GM19035 (cell line): ENCODE measurements at regions not wholly inside any gene's neighbourhood (a gene's known extent, or its start where the extent isn't known, plus 50 kb on each side); places are given as distances from the start of the nearest gene placed in this dataset.
A peak's percentile ranks its signal among the peaks of the same experiment; 100 is the strongest.
"Not testable (repeated sequence)": the region's sequence is repeated elsewhere in the genome, so short reads cannot be mapped to it uniquely, and the experiment has no call there.

Source experiments
- ATAC-seq: cut with Tn5 transposase; IDR thresholded peaks from one replicate; pipeline ENCODE4 v1.9.1; 2021; ENCODE audit not compliant: unreplicated experiment

GRCh38 chrX:13188731-13189309, 131.0 kb downstream of the ATXN3L start:
- no peak for ATAC-seq

DNA sequence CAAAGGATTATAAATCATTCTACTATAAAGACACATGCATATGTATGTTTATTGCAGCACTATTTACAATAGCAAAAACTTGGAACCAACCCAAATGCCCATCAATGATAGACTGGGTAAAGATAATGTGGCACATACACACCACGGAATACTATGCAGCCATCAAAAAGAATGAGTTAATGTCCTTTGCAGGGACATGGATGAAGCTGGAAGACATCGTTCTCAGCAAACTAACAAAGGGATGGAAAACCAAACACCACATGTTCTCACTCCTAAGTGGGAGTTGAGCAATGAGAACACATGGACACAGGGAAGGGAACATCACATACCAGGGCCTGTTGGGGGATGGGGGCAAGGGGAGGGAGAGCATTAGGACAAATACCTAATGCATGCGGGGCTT, 133.2 kb downstream of the ATXN3L start:
- ATAC-seq, result not testable (repeated sequence)

DNA sequence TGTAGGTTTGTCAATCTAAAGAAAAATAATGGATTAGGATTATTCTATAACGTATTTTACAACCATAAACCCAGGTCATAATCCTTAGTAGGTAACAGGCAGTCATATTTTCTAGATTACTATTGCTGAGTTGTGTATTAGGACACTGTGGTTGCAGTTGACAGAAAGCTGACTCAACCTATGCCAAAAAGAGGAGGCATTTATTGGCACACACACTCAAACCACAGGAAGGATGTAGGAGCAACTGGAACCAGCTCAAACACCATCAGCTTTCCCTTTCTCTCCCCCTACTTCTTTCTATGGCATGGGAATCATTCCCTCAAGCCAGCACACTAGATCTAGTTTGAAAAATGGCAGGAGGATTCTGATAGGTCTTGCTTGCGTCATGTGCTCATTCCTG, 136.4 kb upstream of the FAM9C start:
- ATAC-seq, result no peak

DNA sequence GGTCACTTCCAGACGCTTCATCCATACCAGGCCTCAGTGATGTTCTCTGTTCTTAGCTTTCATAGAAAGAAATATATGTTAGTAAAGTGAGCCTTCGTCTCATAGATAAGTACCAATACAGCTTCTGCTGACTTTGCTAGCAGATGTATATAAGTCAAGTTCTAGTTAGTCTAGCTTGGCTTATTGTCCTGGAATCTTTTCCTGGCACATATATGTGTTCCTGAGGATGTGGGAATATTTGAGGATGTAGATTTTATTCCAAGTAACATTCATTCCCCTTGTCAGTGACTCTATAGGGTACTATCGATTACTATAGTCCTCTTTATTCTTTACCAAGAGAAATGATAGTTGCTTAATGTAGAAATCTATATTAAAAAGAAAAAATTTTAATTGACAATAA, 135.2 kb upstream of the FAM9C start:
- no peak for ATAC-seq

- ATAC-seq, result no peak
Observed at GRCh38 chrX:13179100-13179499, 134.7 kb upstream of the FAM9C start.

GRCh38 chrX:13177921-13178566, 133.6 kb upstream of the FAM9C start:
- no peak for ATAC-seq

DNA sequence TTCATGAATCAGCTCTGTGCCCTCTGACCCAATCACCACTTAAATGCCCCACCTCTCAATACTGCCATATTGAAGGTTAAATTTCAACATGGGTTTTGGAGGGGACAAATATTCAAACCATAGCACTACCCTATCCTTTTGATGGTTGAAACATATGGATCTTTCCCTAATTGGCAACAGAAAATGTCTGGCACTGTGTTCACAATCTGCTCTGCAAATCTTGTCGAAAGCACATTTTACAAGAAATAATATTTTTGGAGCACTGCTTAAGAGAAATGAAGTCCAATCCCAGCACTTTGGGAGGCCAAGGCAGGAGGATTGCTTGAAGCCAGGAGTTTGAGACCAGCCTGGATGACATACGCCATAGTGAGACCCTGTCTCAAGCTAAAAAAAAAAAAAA, 130.6 kb upstream of the FAM9C start:
- no peak for ATAC-seq

DNA sequence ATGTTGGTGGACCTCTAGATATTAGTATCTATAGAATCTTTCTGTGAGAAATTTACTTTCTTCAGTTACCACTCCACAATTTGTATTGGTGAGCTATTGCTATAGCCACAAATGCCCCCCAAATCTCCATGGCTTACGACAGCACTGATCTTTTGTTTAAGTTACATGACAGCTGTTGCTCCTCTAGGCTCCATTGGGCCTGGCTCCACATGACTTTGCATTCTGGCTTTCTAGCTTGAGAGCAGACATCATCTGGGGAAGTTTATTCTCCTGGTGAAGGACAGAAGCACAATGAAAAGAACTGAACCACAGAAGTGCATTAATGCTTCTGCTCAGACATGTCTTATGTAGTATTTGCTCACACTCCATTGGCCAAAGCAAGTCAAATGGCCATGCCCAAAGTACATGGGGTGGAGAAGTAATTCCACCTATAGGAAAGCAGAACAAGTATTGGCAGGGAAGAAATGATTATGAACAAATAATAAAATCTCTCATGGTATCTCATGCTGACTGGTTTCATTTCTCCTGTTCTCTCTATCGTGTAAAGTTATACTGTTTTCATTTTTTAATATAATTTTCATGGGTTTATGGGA, 126.6 kb upstream of the FAM9C start:
- no peak for ATAC-seq

GRCh38 chrX:13169684-13170083, 125.3 kb upstream of the FAM9C start:
- no peak for ATAC-seq

- ATAC-seq, result no peak
Observed at GRCh38 chrX:13168269-13168668, 123.8 kb upstream of the FAM9C start.

- ATAC-seq, result peak; percentile 63
Observed at GRCh38 chrX:13167481-13168231, 123.2 kb upstream of the FAM9C start.

- no peak for ATAC-seq
Observed at GRCh38 chrX:13165266-13166189, 121.1 kb upstream of the FAM9C start.

DNA sequence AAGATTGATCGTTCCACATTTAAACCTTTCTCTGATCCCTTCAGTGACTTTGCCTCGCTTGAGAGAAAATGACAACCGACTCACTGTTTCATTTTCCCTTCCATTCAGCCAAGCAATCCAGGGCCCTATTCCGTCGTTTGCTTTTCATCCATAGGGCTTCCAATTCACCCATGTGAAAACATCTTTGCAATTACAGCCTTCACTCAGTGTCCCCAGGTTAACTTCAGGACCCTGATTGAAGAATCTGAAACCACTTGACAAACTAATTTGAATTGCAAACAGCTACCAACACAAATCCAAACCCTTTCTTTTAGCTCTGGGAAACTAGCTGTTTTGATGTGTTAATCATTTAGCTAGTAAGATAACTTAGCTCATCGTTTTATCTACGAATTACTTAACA, 120.2 kb upstream of the FAM9C start:
- no peak for ATAC-seq

GRCh38 chrX:13162772-13163410, 118.5 kb upstream of the FAM9C start:
- ATAC-seq, result no peak

- ATAC-seq, result no peak
Observed at GRCh38 chrX:13159886-13160285, 115.5 kb upstream of the FAM9C start.

DNA sequence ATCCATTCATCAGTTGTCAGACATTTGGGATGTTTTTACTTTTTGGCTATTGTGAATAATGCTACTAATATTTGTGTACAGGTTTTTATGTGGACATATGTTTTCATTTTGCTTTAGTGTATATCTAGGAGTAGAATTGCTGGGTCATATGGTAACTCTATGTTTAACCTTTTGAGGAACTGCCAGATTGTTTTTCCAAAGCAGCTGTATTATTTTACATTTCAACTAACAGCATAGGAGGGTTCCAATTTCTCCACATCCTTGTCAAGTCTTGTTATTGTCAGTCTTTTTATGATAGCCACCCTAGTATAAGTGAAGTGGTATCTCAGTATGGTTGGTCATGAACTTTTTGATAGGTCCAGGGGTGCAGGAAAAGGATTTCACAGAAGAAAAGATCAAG, 114.5 kb upstream of the FAM9C start:
- ATAC-seq, result no peak

- ATAC-seq, result not testable (repeated sequence)
Observed at GRCh38 chrX:13155550-13155949, 111.1 kb upstream of the FAM9C start.

DNA sequence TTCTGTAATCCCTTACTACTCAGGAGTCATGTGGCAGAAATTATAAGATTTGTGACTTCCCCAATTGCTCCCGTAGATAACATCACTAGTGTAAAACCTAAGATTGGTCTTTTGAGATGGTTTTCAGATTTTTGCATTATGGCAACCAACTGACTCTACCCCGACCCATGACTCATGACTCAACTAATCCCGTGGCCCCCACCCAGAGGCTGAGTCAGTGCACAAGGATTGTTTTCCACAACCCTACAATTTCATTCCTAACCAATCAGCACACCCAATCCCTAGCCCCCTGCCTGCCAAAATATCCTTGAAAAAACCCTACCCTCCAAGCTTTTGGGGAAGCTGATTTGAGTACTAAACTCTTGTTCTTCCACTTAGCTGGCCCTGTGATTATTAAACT, 109.4 kb upstream of the FAM9C start:
- ATAC-seq, result no peak

GRCh38 chrX:13152518-13153185, 108.2 kb upstream of the FAM9C start:
- no peak for ATAC-seq
